GM12878 (cell line): ENCODE measurements at regions not wholly inside any gene's neighbourhood (a gene's known extent, or its start where the extent isn't known, plus 50 kb on each side); places are given as distances from the start of the nearest gene placed in this dataset.

Source experiments
- ATAC-seq: fragments of 200-7000 bp; cut with Tn5 transposase; 3 replicates; pipeline ENCODE4 v1.9.1; 2020; ENCODE audit warnings: mild to moderate bottlenecking, moderate library complexity
- BruUV-seq: library from RNA; stranded (reverse); fragments of 400-500 nt; replicated peaks from 2 replicates; lab custom pipeline; 2021; lab: Mats Ljungman, UMichigan
- CTCF ChIA-PET: fragments of 300-600 bp; sonication (Branson Sonifier 250); formaldehyde crosslinking; extraction: SDS; loops from one replicate; lab custom pipeline; 2021; ENCODE audit warnings: inconsistent platforms; lab: Yijun Ruan, JAX
- POLR2A ChIA-PET: fragments of 350-600 bp; formaldehyde crosslinking; extraction: SDS; loops from one replicate; lab custom pipeline; 2021; ENCODE audit warnings: inconsistent platforms; lab: Charles Lee
- RAD21 ChIA-PET: fragments of 300-600 bp; sonication (Branson Sonifier 250); formaldehyde crosslinking; loops from one replicate; lab custom pipeline; 2023; ENCODE audit warnings: antibody characterized with exemption; ENCODE audit not compliant: unreplicated experiment; lab: Charles Lee
- SMC1A ChIA-PET: fragments of 300-600 bp; sonication (Branson Sonifier 250); formaldehyde crosslinking; loops from one replicate; lab custom pipeline; 2023; ENCODE audit not compliant: unreplicated experiment, uncharacterized antibody; lab: Charles Lee
- DNase-seq: peaks from one replicate; pipeline ENCODE4 v3.0.0-alpha.2; 2011; ENCODE audit warnings: low read depth, low spot score
- FAIRE-seq: peaks from 3 replicates; lab custom pipeline; 2011; peaks lifted over from hg19 to GRCh38; lab: Jason Lieb, UNC
- H2AFZ ChIP-seq: 2 replicates; pipeline ENCODE4 v1.6.0; 2011; ENCODE audit warnings: low read depth, low read length, control low read depth; ENCODE audit not compliant: control insufficient read depth
- H3K27ac ChIP-seq: 2 replicates; pipeline ENCODE4 v1.5.1; 2011; ENCODE audit warnings: control low read depth; ENCODE audit not compliant: control insufficient read depth, insufficient read depth
- H3K27me3 ChIP-seq, 2 experiments: replicated peaks in 1 of 2; 2 replicates each; pipeline versions ENCODE4 v1.6.0 to v1.6.1; 2011; ENCODE audit warnings: low read length in 1 of 2; ENCODE audit not compliant: control insufficient read depth in 2 of 2, insufficient read depth in 2 of 2
- H3K36me3 ChIP-seq, 2 experiments: 2 replicates each; pipeline ENCODE4 v1.5.1; 2011; ENCODE audit warnings: low read length in 1 of 2; ENCODE audit not compliant: control insufficient read depth in 2 of 2, insufficient read depth in 2 of 2
- H3K4me1 ChIP-seq: 2 replicates; pipeline ENCODE4 v1.6.1; 2011; ENCODE audit warnings: mild to moderate bottlenecking, low read length, moderate library complexity, mixed read lengths; ENCODE audit not compliant: control insufficient read depth, insufficient read depth
- H3K4me2 ChIP-seq: 2 replicates; pipeline ENCODE4 v1.6.0; 2011; ENCODE audit warnings: control low read depth; ENCODE audit not compliant: control insufficient read depth, insufficient read depth
- H3K4me3 ChIP-seq: fragments of 200-600 bp; sonication (generic); 2 replicates; pipeline ENCODE4 v1.5.1; 2016
- H3K79me2 ChIP-seq: 2 replicates; pipeline ENCODE4 v1.6.0; 2011; ENCODE audit warnings: low read length; ENCODE audit not compliant: control insufficient read depth, insufficient read depth
- H3K9ac ChIP-seq: 2 replicates; pipeline ENCODE4 v1.8.0; 2011; ENCODE audit warnings: low read length, control low read depth, mixed read lengths; ENCODE audit not compliant: control insufficient read depth, insufficient read depth
- H3K9me3 ChIP-seq: replicated peaks from 3 replicates; pipeline ENCODE4 v1.5.1; 2011; ENCODE audit warnings: mild to moderate bottlenecking, low read length; ENCODE audit not compliant: control insufficient read depth, insufficient read depth
- H4K20me1 ChIP-seq: 2 replicates; pipeline ENCODE4 v1.6.0; 2011; ENCODE audit not compliant: control insufficient read depth, insufficient read depth
- ATF7 ChIP-seq: fragments of 450-650 bp; IDR thresholded peaks from 2 replicates; pipeline ENCODE4 v1.6.1; 2016; ENCODE audit warnings: low read depth, mild to moderate bottlenecking
- BHLHE40 ChIP-seq, 2 experiments: fragments of 450-650 bp in 1 of 2; IDR thresholded peaks; 2 replicates each; pipeline ENCODE4 v1.6.1; 2011 to 2017; ENCODE audit warnings: low read depth in 2 of 2, borderline replicate concordance in 1 of 2, improper control_type of control experiment in 1 of 2, low read length in 1 of 2, mild to moderate bottlenecking in 1 of 2
- BMI1 ChIP-seq: fragments of 450-650 bp; IDR thresholded peaks from 2 replicates; pipeline ENCODE4 v1.6.1; 2016; ENCODE audit warnings: mild to moderate bottlenecking, moderate library complexity, borderline replicate concordance
- HDGF ChIP-seq: fragments of 450-650 bp; IDR thresholded peaks from 2 replicates; pipeline ENCODE4 v1.6.1; 2016; ENCODE audit warnings: antibody characterized with exemption
- JUND ChIP-seq: IDR thresholded peaks from 2 replicates; pipeline ENCODE4 v1.6.1; 2012; ENCODE audit warnings: low read depth, mild to moderate bottlenecking, low read length, improper control_type of control experiment, moderate library complexity
- NRF1 ChIP-seq: conservative IDR thresholded peaks from 2 replicates; pipeline ENCODE4 v1.6.1; 2011; ENCODE audit warnings: mild to moderate bottlenecking, low read depth, low read length, improper control_type of control experiment
- POU2F2 ChIP-seq: IDR thresholded peaks from 3 replicates; pipeline ENCODE4 v1.6.1; 2011; ENCODE audit warnings: low read depth, mild to moderate bottlenecking, low read length, borderline replicate concordance
- RAD51 ChIP-seq: fragments of 450-650 bp; IDR thresholded peaks from 2 replicates; pipeline ENCODE4 v1.6.1; 2016; ENCODE audit warnings: moderate library complexity, mild to moderate bottlenecking, inconsistent platforms
- SP1 ChIP-seq: IDR thresholded peaks from one replicate; pipeline ENCODE4 v1.6.1; 2011; ENCODE audit warnings: low read depth, low read length
- SPI1 ChIP-seq: IDR thresholded peaks from 2 replicates; pipeline ENCODE4 v1.6.1; 2011; ENCODE audit warnings: low read depth, mild to moderate bottlenecking, low read length, moderate library complexity, borderline replicate concordance; ENCODE audit not compliant: insufficient read depth
- SREBF2 ChIP-seq: IDR thresholded peaks from 2 replicates; pipeline ENCODE4 v1.6.1; 2012; ENCODE audit warnings: mild to moderate bottlenecking, low read length
- SUZ12 ChIP-seq: fragments of 200-600 bp; sonication (generic); IDR thresholded peaks from one replicate; pipeline ENCODE4 v1.6.1; 2018; ENCODE audit warnings: antibody characterized with exemption, mild to moderate bottlenecking; ENCODE audit not compliant: unreplicated experiment
- TAF1 ChIP-seq: IDR thresholded peaks from 2 replicates; pipeline ENCODE4 v1.6.1; 2011; ENCODE audit warnings: mild to moderate bottlenecking, low read depth, low read length, borderline replicate concordance
- WRNIP1 ChIP-seq: IDR thresholded peaks from 2 replicates; pipeline ENCODE4 v1.6.1; 2011; ENCODE audit warnings: low read depth, low read length, improper control_type of control experiment, borderline replicate concordance
- ZNF622 ChIP-seq: fragments of 450-650 bp; IDR thresholded peaks from 2 replicates; pipeline ENCODE4 v1.6.1; 2017; ENCODE audit warnings: mild to moderate bottlenecking, inconsistent platforms
- WGBS: methylation state at CpG from one replicate; pipeline ENCODE4 v1.1.6; 2016; ENCODE audit warnings: low lambda C conversion rate; ENCODE audit not compliant: insufficient replicate concordance, insufficient coverage; ENCODE audit errors: missing lambda C conversion rate; 5-methylcytosine and 5-hydroxymethylcytosine counted together
- in situ Hi-C: fragments of 300-500 bp; cut with MboI; formaldehyde crosslinking; loops from 9 replicates; pipeline ENCODE4 v1.14.3; 2018; ENCODE audit warnings: mixed read lengths
- intact Hi-C: fragments of 100-400 bp; cut with micrococcal nuclease; formaldehyde crosslinking; loops from one replicate; pipeline ENCODE4 v1.14.2; 2022; ENCODE audit not compliant: unreplicated experiment
- TF ChIP-seq, protein P1 (sequence below), 3 experiments: IDR thresholded peaks in 2 of 3; conservative IDR thresholded peaks in 1 of 3; 2 replicates each; pipeline ENCODE4 v1.5.1; 2011; ENCODE audit warnings: low read depth in 3 of 3, low read length in 3 of 3, mild to moderate bottlenecking in 3 of 3, control low read depth in 2 of 3, moderate library complexity in 2 of 3, inconsistent platforms in 1 of 3, mixed read lengths in 1 of 3; ENCODE audit not compliant: control insufficient read depth in 2 of 3, insufficient read depth in 1 of 3; ENCODE audit errors: extremely low read depth in 1 of 3

GRCh38 chr4:153151535-153152455 lies 52.4 kb upstream of the TRIM2 start:
- no TSS peak for BruUV-seq
- H3K36me3 ChIP-seq: no peaks in the 10 kb centered on the region
- CTCF ChIA-PET: interaction anchor here (1.0 to 1.4 kb wide), 3 partner anchors 9 to 599 kb away, joined by 4 read pairs; no protein-coding TSS in a partner anchor
- SMC1A ChIA-PET: interaction anchor here (0.8 kb wide), 2 partner anchors 24 to 33 kb away, joined by 3 read pairs; no protein-coding TSS in a partner anchor
- H3K4me1 ChIP-seq: peaks cover 28% of the 10 kb centered on the region
- H2AFZ ChIP-seq: no peak overlapping the region
- H4K20me1 ChIP-seq: no peaks in the 10 kb centered on the region
- POLR2A ChIA-PET: interaction anchor here (0.6 kb wide), 1 partner anchor 11 kb away, joined by 3 read pairs; no protein-coding TSS in a partner anchor
- peak overlapping the region; percentile 53; the same call in 1 of the 2 replicates for H3K4me2 ChIP-seq
- in situ Hi-C loops: no loop called here
- peaks cover 0 to 5% of the 10 kb centered on the region in 2 experiments; a peak in 3 of 4 replicates for H3K27me3 ChIP-seq
- WGBS: 28% methylated on average over 31 of the region's 31 CpGs
- FAIRE-seq: no peak
- H3K79me2 ChIP-seq: no peaks in the 10 kb centered on the region
- RAD21 ChIA-PET: no interaction called here
- no peaks in the 10 kb centered on the region for H3K9me3 ChIP-seq
- no peak overlapping the region for H3K27ac ChIP-seq
- no peak for DNase-seq
- ATAC-seq: peak; percentile 51
- peak; percentile 86 for TF ChIP-seq SPI1
- no peak for TF ChIP-seq TAF1
- TF ChIP-seq POU2F2: peak; percentile 27; the same call in 1 of the 3 replicates
- TF ChIP-seq SUZ12: no peak
- peak; percentile 36; the same call in 1 of the 2 replicates for TF ChIP-seq BMI1
- TF ChIP-seq, protein P1, sequence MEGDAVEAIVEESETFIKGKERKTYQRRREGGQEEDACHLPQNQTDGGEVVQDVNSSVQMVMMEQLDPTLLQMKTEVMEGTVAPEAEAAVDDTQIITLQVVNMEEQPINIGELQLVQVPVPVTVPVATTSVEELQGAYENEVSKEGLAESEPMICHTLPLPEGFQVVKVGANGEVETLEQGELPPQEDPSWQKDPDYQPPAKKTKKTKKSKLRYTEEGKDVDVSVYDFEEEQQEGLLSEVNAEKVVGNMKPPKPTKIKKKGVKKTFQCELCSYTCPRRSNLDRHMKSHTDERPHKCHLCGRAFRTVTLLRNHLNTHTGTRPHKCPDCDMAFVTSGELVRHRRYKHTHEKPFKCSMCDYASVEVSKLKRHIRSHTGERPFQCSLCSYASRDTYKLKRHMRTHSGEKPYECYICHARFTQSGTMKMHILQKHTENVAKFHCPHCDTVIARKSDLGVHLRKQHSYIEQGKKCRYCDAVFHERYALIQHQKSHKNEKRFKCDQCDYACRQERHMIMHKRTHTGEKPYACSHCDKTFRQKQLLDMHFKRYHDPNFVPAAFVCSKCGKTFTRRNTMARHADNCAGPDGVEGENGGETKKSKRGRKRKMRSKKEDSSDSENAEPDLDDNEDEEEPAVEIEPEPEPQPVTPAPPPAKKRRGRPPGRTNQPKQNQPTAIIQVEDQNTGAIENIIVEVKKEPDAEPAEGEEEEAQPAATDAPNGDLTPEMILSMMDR (IDR thresholded peaks at IDR 0.05 in 2 of 3, conservative IDR thresholded peaks at IDR 0.05 in 1 of 3; ENCODE audit: control insufficient read depth in 2 of 3, extremely low read depth in 1 of 3, insufficient read depth in 1 of 3, low read depth in 3 of 3, low read length in 3 of 3): no peak
- no peak for TF ChIP-seq SP1
- TF ChIP-seq JUND: no peak
- TF ChIP-seq BHLHE40 (IDR thresholded peaks at IDR 0.05; ENCODE audit: borderline replicate concordance in 1 of 2, low read depth in 2 of 2, low read length in 1 of 2): 0 out of 4 replicates have a peak, but pooled peaks of 1 of the 2 experiments have one; percentile 10
- TF ChIP-seq NRF1: no peak
- no peak for TF ChIP-seq HDGF
- no peak for TF ChIP-seq SREBF2
- no peak for TF ChIP-seq ATF7
- TF ChIP-seq RAD51: no peak
- no peak for TF ChIP-seq ZNF622
- no peak for TF ChIP-seq WRNIP1
- H3K9ac ChIP-seq: no peak overlapping the region
- intact Hi-C loops: loop anchor here (5.0 kb wide), 1 partner anchor 601 kb away; no protein-coding TSS in a partner anchor
- H3K4me3 ChIP-seq: no peak overlapping the region
